Breast epithelium (tissue), 4 donors: ENCODE measurements at regions not wholly inside any gene's neighbourhood (a gene's known extent, or its start where the extent isn't known, plus 50 kb on each side); places are given as distances from the start of the nearest gene placed in this dataset.
"Not testable (repeated sequence)": the region's sequence is repeated elsewhere in the genome, so short reads cannot be mapped to it uniquely, and the experiment has no call there.

Source experiments
- DNase-seq, 2 donors: peaks; one replicate each; pipeline ENCODE4 v3.0.0-alpha.2; 2019; ENCODE audit warnings: low spot score in 2 of 2
- H3K27ac ChIP-seq, 2 donors: fragments of 200-600 bp; sonication (generic) in 1 of 2; one replicate each; pipeline ENCODE4 v1.5.1; 2016 to 2019; ENCODE audit warnings: mild to moderate bottlenecking in 1 of 2
- H3K27me3 ChIP-seq, 2 donors: fragments of 200-600 bp; sonication (generic) in 1 of 2; one replicate each; pipeline versions ENCODE4 v1.5.1 to v1.6.0; 2017 to 2019; ENCODE audit warnings: control low read depth in 1 of 2, mild to moderate bottlenecking in 1 of 2
- H3K36me3 ChIP-seq: fragments of 200-600 bp; one replicate; pipeline ENCODE4 v1.5.1; 2019
- H3K4me1 ChIP-seq, 2 donors: fragments of 200-600 bp; sonication (generic); one replicate each; pipeline ENCODE4 v1.5.1; 2016 to 2019; ENCODE audit warnings: control low read depth in 1 of 2
- H3K4me3 ChIP-seq, 3 donors: fragments of 200-600 bp; sonication (generic); 1 replicate in 2 of 3; 2 replicates in 1 of 3; pipeline ENCODE4 v1.5.1; 2016 to 2019; ENCODE audit warnings: mild to moderate bottlenecking in 3 of 3, moderate library complexity in 2 of 3
- H3K9me3 ChIP-seq, 2 donors: fragments of 200-600 bp; sonication (generic) in 1 of 2; one replicate each; pipeline ENCODE4 v1.5.1; 2016 to 2019; ENCODE audit warnings: control low read depth in 1 of 2
- CTCF ChIP-seq, 3 donors: fragments of 450-650 bp; IDR thresholded peaks; one replicate each; pipeline ENCODE4 v1.5.1; 2016 to 2017; ENCODE audit warnings: antibody characterized with exemption in 3 of 3, mild to moderate bottlenecking in 3 of 3, moderate library complexity in 3 of 3
- POLR2A ChIP-seq: fragments of 450-650 bp; IDR thresholded peaks from one replicate; pipeline ENCODE4 v1.6.1; 2016; ENCODE audit warnings: antibody characterized with exemption, mild to moderate bottlenecking, moderate library complexity
- POLR2AphosphoS5 ChIP-seq, 3 donors: sonication (generic); formaldehyde crosslinking; IDR thresholded peaks; one replicate each; pipeline ENCODE4 v1.6.1; 2017; ENCODE audit warnings: antibody characterized with exemption in 3 of 3
- intact Hi-C: fragments of 100-400 bp; cut with DNase I; formaldehyde crosslinking; loops from one replicate; pipeline ENCODE4 v1.15.1; 2023; ENCODE audit warnings: low total_unique reads

DNA sequence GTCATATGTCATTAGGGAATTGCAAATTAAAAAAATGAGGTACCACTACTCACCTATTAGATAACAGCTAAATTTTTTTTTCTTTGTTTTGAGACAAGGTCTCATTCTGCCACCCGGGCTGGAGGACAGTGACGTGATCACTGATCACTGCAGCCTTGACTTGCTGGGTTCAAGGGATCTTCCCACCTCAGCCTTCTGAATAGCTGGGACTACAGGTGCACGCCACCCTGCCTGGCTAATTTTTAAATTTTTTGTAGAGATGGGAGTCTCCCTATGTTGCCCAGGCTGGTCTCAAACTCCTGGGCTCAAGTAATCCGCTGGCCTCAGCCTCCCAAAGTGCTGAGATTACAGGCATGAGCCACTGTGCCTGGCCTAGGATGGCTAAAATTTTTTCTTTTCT, 57.1 kb upstream of the NCOA3 start:
- DNase-seq = no peak
- H3K36me3 ChIP-seq = no peaks in the 10 kb centered on the region
- H3K27ac ChIP-seq = no peak overlapping the region
- TF ChIP-seq POLR2A = no peak
- no peak for TF ChIP-seq POLR2AphosphoS5 (IDR thresholded peaks at IDR 0.05)
- no peak for TF ChIP-seq CTCF (IDR thresholded peaks at IDR 0.05)
- H3K9me3 ChIP-seq = no peaks in the 10 kb centered on the region
- intact Hi-C loops = no loop called here
- no peaks in the 10 kb centered on the region for H3K27me3 ChIP-seq
- no peak overlapping the region for H3K4me3 ChIP-seq
- H3K4me1 ChIP-seq = no peaks in the 10 kb centered on the region

DNA sequence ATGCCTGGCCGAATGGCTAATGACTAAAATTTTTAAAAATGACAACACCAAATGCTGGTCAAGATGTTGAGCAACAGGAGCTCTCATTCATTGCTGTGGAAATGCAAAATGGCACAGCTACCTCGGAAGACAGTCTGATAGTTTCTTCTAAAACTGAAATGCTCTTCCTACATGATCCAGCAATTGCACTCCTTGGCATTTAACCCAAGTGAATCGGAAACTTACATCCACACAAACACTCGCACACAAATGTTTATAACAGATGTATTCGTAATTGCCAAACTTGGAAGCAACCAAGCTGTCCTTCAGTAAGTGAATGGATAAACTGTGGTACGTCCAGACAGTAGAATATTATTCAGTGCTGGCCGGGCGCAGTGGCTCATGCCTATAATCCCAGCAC, 56.4 kb upstream of the NCOA3 start:
- no peaks in the 10 kb centered on the region for H3K9me3 ChIP-seq
- H3K27me3 ChIP-seq = no peaks in the 10 kb centered on the region
- no peak overlapping the region for H3K27ac ChIP-seq
- DNase-seq = no peak
- no peaks in the 10 kb centered on the region for H3K36me3 ChIP-seq
- TF ChIP-seq POLR2AphosphoS5 (IDR thresholded peaks at IDR 0.05) = no peak
- no peak for TF ChIP-seq POLR2A
- no peak for TF ChIP-seq CTCF (IDR thresholded peaks at IDR 0.05)
- H3K4me1 ChIP-seq = no peaks in the 10 kb centered on the region
- H3K4me3 ChIP-seq = no peak overlapping the region
- intact Hi-C loops = no loop called here

DNA sequence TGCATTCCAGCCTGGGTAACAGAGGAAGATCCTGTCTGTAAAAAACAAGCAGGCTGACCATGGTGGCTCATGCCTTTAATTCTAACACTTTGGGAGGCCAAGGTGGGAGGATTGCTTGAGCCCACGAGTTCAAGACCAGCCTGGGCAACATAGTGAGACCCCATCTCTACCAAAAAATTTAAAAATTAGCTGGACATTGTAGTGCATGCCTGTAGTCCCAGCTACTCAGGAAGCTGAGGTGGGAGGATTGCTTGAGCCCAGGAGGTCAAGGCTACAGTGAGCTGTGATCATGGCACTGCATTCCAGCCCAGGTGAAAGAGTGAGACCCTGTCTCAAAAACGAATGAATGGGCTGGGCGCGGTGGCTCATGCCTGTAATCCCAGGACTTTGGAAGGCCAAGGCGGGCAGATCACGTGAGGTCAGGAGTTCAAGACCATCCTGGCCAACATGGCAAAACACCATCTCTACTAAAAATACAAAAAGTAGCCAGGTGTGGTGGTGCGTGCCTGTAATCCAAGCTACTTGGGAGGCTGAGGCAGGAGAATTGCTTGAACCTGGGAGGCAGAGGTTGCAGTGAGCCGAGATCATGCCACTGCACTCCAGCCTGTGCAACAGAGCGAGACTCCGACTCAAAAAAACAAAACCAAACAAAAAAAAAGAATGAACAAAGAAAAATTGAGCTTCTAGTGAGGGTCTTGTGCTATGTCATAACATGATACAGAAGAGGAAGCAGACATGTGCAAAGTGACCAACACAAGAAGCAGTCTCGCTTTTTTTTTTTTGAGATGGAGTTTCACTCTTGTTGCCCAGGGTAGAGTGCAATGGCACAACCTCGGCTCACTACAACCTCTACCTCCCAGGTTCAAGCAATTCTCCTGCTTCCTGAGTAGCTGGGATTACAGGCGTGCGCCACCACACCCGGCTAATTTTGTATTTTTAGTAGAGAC, 54.1 kb upstream of the NCOA3 start:
- H3K4me3 ChIP-seq, H3K27me3 ChIP-seq, H3K27ac ChIP-seq, intact Hi-C loops, H3K9me3 ChIP-seq, DNase-seq, H3K36me3 ChIP-seq, H3K4me1 ChIP-seq: not testable (repeated sequence)

DNA sequence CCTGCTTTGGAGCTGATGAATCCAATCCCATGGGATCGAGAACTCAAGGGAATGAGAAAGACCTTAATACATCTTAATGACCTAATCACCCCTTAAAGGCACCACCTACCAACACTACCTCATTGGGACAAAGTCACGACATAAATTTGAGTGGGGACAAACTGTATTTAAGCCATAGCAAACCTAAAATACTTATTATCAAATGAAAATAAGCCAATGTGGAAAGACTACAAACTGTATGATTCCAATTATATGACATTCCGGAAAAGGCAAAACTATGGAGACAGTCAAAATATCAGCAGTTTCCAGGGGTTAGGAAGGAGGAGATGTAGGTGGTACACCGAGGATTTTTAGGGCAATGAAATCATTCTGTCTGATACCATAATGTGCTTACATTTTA, 53.3 kb upstream of the NCOA3 start:
- no peak for DNase-seq
- Histone ChIP-seq H3K4me1 (no peaks in the 10 kb centered on the region), H3K27me3 (no peaks in the 10 kb centered on the region), H3K36me3 (no peaks in the 10 kb centered on the region), H3K4me3 (no peak overlapping the region), H3K9me3 (no peaks in the 10 kb centered on the region), H3K27ac (no peak overlapping the region)
- no peak for TF ChIP-seq CTCF (IDR thresholded peaks at IDR 0.05)
- no peak for TF ChIP-seq POLR2A
- no peak for TF ChIP-seq POLR2AphosphoS5 (IDR thresholded peaks at IDR 0.05)
- intact Hi-C loops = no loop called here

DNA sequence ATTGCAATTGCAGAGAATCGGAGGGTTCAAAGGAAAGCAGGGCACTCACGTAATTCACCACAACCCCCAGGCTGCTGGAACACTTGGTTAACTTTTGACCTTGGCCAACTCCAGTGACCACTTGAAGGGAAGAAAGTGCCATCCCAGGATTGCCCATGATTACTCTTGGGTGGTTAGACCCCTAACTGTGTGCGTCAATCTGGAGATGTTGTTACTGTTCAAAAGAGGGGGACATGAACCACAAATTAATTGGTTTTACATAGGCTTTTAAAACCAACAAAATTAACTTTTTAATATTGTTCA, 50.1 kb upstream of the NCOA3 start:
- TF ChIP-seq POLR2A (no peak), CTCF (IDR thresholded peaks at IDR 0.05) (no peak)
- no peak for DNase-seq
- Histone ChIP-seq H3K4me1 (no peaks in the 10 kb centered on the region), H3K9me3 (no peaks in the 10 kb centered on the region), H3K36me3 (no peaks in the 10 kb centered on the region), H3K27ac (no peak overlapping the region), H3K4me3 (no peak overlapping the region), H3K27me3 (no peaks in the 10 kb centered on the region)
- intact Hi-C loops = loop anchor here (5.0 kb wide), 1 partner anchor 1506 kb away; no protein-coding TSS in a partner anchor
